Loucy (cell line): ENCODE measurements at regions not wholly inside any gene's neighbourhood (a gene's known extent, or its start where the extent isn't known, plus 50 kb on each side); places are given as distances from the start of the nearest gene placed in this dataset.

Source experiments
- H2AFZ ChIP-seq: fragments of 200-600 bp; sonication (generic); 2 replicates; pipeline ENCODE4 v1.6.0; 2016; ENCODE audit warnings: antibody characterized with exemption, mild to moderate bottlenecking, low read length, moderate library complexity
- H3F3A ChIP-seq: fragments of 200-600 bp; 2 replicates; pipeline ENCODE4 v1.6.0; 2016; ENCODE audit warnings: antibody characterized with exemption, low read depth, mild to moderate bottlenecking
- H3K27me3 ChIP-seq: fragments of 200-600 bp; sonication (generic); 2 replicates; pipeline ENCODE4 v1.6.1; 2014; ENCODE audit warnings: low read length, mild to moderate bottlenecking; ENCODE audit not compliant: insufficient read depth, poor library complexity, severe bottlenecking
- H3K36me3 ChIP-seq: fragments of 200-600 bp; sonication (generic); 2 replicates; pipeline ENCODE4 v1.6.1; 2016; ENCODE audit warnings: low read length; ENCODE audit not compliant: insufficient read depth
- H3K4me1 ChIP-seq: fragments of 200-600 bp; sonication (generic); 2 replicates; pipeline ENCODE4 v1.5.1; 2014; ENCODE audit warnings: low read length, mild to moderate bottlenecking; ENCODE audit not compliant: insufficient read depth, poor library complexity, severe bottlenecking
- H3K4me2 ChIP-seq: fragments of 200-600 bp; sonication (generic); 2 replicates; pipeline ENCODE4 v1.6.0; 2014; ENCODE audit warnings: antibody characterized with exemption, low read length, low read depth, mild to moderate bottlenecking; ENCODE audit not compliant: poor library complexity, severe bottlenecking
- H3K4me3 ChIP-seq: fragments of 200-600 bp; sonication (generic); 2 replicates; pipeline ENCODE4 v1.5.1; 2014; ENCODE audit warnings: low read length, mild to moderate bottlenecking, mixed read lengths; ENCODE audit not compliant: poor library complexity, severe bottlenecking
- H3K79me2 ChIP-seq: fragments of 200-600 bp; sonication (generic); 2 replicates; pipeline ENCODE4 v1.6.1; 2014; ENCODE audit warnings: low read length; ENCODE audit not compliant: insufficient read depth
- H3K9ac ChIP-seq: fragments of 200-600 bp; sonication (generic); 2 replicates; pipeline ENCODE4 v1.6.0; 2014; ENCODE audit warnings: mild to moderate bottlenecking, low read depth, low read length, moderate library complexity; ENCODE audit not compliant: poor library complexity, severe bottlenecking
- H3K9me2 ChIP-seq: fragments of 200-600 bp; sonication (generic); replicated peaks from 2 replicates; pipeline ENCODE4 v1.6.1; 2016; ENCODE audit warnings: low read depth, low read length, mixed read lengths
- H3K9me3 ChIP-seq: fragments of 200-600 bp; sonication (generic); 2 replicates; pipeline ENCODE4 v1.6.1; 2014; ENCODE audit warnings: mild to moderate bottlenecking, antibody characterized with exemption, low read length, low read depth; ENCODE audit not compliant: insufficient read depth
- H4K20me1 ChIP-seq: fragments of 200-600 bp; sonication (generic); 2 replicates; pipeline ENCODE4 v1.6.0; 2014; ENCODE audit warnings: antibody characterized with exemption, low read length, mild to moderate bottlenecking; ENCODE audit not compliant: insufficient read depth, poor library complexity, severe bottlenecking
- CTCF ChIP-seq: fragments of 200-600 bp; sonication (generic); conservative IDR thresholded peaks from 2 replicates; pipeline ENCODE4 v1.5.1; 2014; ENCODE audit warnings: mild to moderate bottlenecking, antibody characterized with exemption, low read length
- EZH2phosphoT487 ChIP-seq: fragments of 200-600 bp; IDR thresholded peaks from 2 replicates; pipeline ENCODE4 v1.6.1; 2018; ENCODE audit warnings: antibody characterized with exemption, mild to moderate bottlenecking, moderate library complexity, borderline replicate concordance

GRCh38 chr5:126108470-126108869, 314.7 kb upstream of the GRAMD2B start:
- no peak overlapping the region for H3K9ac ChIP-seq
- no peaks in the 10 kb centered on the region for H3K79me2 ChIP-seq

GRCh38 chr5:126115059-126115629, 308.1 kb upstream of the GRAMD2B start:
- Histone ChIP-seq H3K36me3 (no peaks in the 10 kb centered on the region), H3K9ac (no peak overlapping the region), H3K9me2 (no peaks in the 10 kb centered on the region), H2AFZ (no peak overlapping the region), H3K79me2 (no peaks in the 10 kb centered on the region), H4K20me1 (no peaks in the 10 kb centered on the region), H3K9me3 (no peaks in the 10 kb centered on the region), H3K4me3 (no peak overlapping the region), H3K27me3 (no peaks in the 10 kb centered on the region), H3F3A (no peaks in the 10 kb centered on the region), H3K4me1 (no peaks in the 10 kb centered on the region), H3K4me2 (no peak overlapping the region)
- no peak for TF ChIP-seq CTCF
- no peak for TF ChIP-seq EZH2phosphoT487

More at GRCh38 chr5:126108470-126108869, 314.7 kb upstream of the GRAMD2B start:
- Histone ChIP-seq H2AFZ (no peak overlapping the region), H3K27me3 (no peaks in the 10 kb centered on the region), H3K4me2 (no peak overlapping the region), H3K4me3 (no peak overlapping the region), H4K20me1 (no peaks in the 10 kb centered on the region), H3F3A (no peaks in the 10 kb centered on the region), H3K9me3 (no peaks in the 10 kb centered on the region), H3K36me3 (no peaks in the 10 kb centered on the region), H3K4me1 (peaks cover 9% of the 10 kb centered on the region), H3K9me2 (no peaks in the 10 kb centered on the region)
- TF ChIP-seq CTCF (no peak), EZH2phosphoT487 (no peak)

GRCh38 chr5:126117044-126117443, 306.2 kb upstream of the GRAMD2B start:
- H3K4me1 ChIP-seq = no peaks in the 10 kb centered on the region
- TF ChIP-seq EZH2phosphoT487 (no peak), CTCF (no peak)
- H3K27me3 ChIP-seq = no peaks in the 10 kb centered on the region
- H2AFZ ChIP-seq = no peak overlapping the region
- H3K4me2 ChIP-seq = no peak overlapping the region
- H3K4me3 ChIP-seq = no peak overlapping the region
- H3K9me3 ChIP-seq = no peaks in the 10 kb centered on the region
- H3K9ac ChIP-seq = no peak overlapping the region
- no peaks in the 10 kb centered on the region for H3K36me3 ChIP-seq
- H4K20me1 ChIP-seq = no peaks in the 10 kb centered on the region
- H3K79me2 ChIP-seq = no peaks in the 10 kb centered on the region
- no peaks in the 10 kb centered on the region for H3K9me2 ChIP-seq
- H3F3A ChIP-seq = no peaks in the 10 kb centered on the region
